HG03135 (cell line): ENCODE measurements at regions not wholly inside any gene's neighbourhood (a gene's known extent, or its start where the extent isn't known, plus 50 kb on each side); places are given as distances from the start of the nearest gene placed in this dataset.

Source experiments
- ATAC-seq: cut with Tn5 transposase; IDR thresholded peaks from one replicate; pipeline ENCODE4 v1.9.1; 2021; ENCODE audit warnings: mild to moderate bottlenecking, moderate library complexity; ENCODE audit not compliant: unreplicated experiment

DNA sequence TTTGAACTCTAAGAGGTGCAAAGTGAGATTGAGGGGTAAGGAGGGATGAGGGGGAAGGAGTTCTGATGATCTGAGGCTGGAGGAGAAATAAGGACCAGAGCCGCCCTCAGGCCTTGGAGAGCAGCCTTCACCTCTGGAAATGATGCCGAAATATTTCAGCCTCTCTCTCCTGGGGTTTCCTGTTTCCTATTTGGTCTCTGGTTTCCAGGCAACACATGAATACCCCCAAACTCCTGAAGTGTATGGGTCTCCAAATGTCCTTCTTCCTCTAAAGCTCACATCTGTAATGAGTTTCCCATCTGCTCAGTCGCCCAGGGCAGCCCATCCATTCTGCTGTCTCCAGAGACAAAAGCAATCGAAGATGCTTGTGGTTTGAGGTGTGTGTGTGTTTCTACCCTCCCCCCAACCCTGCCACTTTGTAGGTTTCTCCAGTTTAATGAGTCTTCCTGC lies 52.0 kb upstream of the FAM20B start:
- ATAC-seq = peak; percentile 40
